Body of pancreas (tissue), 4 donors: ENCODE measurements at regions not wholly inside any gene's neighbourhood (a gene's known extent, or its start where the extent isn't known, plus 50 kb on each side); places are given as distances from the start of the nearest gene placed in this dataset.

Experiments used
- ATAC-seq: fragments of 150-250 bp; one replicate; pipeline ENCODE4 v1.9.1; 2016
- DNase-seq, 4 donors: peaks; one replicate each; pipeline ENCODE4 v3.0.0-alpha.2; 2019
- H3K27ac ChIP-seq, 4 donors: fragments of 200-600 bp; sonication (generic); 1 replicate in 3 of 4; 2 replicates in 1 of 4; pipeline versions ENCODE4 v1.5.1 to v1.6.1; 2016 to 2019; ENCODE audit warnings: mild to moderate bottlenecking in 1 of 4, mixed read lengths in 1 of 4, moderate library complexity in 1 of 4
- H3K27me3 ChIP-seq, 2 donors: fragments of 200-600 bp; sonication (generic); one replicate each; pipeline ENCODE4 v1.6.0; 2016; ENCODE audit warnings: mild to moderate bottlenecking in 1 of 2
- H3K36me3 ChIP-seq, 2 donors: fragments of 200-600 bp; sonication (generic); replicated peaks in 1 of 2; 2 replicates each; pipeline ENCODE4 v1.5.1; 2016; ENCODE audit warnings: low read depth in 2 of 2; ENCODE audit not compliant: insufficient read depth in 1 of 2
- H3K4me1 ChIP-seq: fragments of 200-600 bp; sonication (generic); one replicate; pipeline ENCODE4 v1.6.0; 2016
- H3K4me3 ChIP-seq, 2 donors: fragments of 200-600 bp; sonication (generic); 1 replicate in 1 of 2; 2 replicates in 1 of 2; pipeline ENCODE4 v1.5.1; 2016 to 2019
- H3K9me3 ChIP-seq, 3 donors: fragments of 200-600 bp; sonication (generic); 1 replicate in 2 of 3; 2 replicates in 1 of 3; pipeline ENCODE4 v1.5.1; 2016
- POLR2A ChIP-seq, 3 donors: fragments of 450-650 bp; IDR thresholded peaks; one replicate each; pipeline ENCODE4 v1.6.1; 2016; ENCODE audit warnings: antibody characterized with exemption in 3 of 3, mild to moderate bottlenecking in 2 of 3
- WGBS, 2 donors: methylation state at CpG; one replicate each; pipeline ENCODE4 v1.1.5; 2017; 5-methylcytosine and 5-hydroxymethylcytosine counted together
- intact Hi-C: fragments of 100-400 bp; cut with DNase I; formaldehyde crosslinking; loops from one replicate; pipeline ENCODE4 v1.15.1; 2023
- TF ChIP-seq, protein P1 (sequence below), 7 experiments: fragments of 450-650 bp in 4 of 7; fragments of 200-600 bp in 3 of 7; sonication (generic) in 3 of 7; IDR thresholded peaks; one replicate each; pipeline ENCODE4 v1.5.1; 2016 to 2019; ENCODE audit warnings: antibody characterized with exemption in 7 of 7

DNA sequence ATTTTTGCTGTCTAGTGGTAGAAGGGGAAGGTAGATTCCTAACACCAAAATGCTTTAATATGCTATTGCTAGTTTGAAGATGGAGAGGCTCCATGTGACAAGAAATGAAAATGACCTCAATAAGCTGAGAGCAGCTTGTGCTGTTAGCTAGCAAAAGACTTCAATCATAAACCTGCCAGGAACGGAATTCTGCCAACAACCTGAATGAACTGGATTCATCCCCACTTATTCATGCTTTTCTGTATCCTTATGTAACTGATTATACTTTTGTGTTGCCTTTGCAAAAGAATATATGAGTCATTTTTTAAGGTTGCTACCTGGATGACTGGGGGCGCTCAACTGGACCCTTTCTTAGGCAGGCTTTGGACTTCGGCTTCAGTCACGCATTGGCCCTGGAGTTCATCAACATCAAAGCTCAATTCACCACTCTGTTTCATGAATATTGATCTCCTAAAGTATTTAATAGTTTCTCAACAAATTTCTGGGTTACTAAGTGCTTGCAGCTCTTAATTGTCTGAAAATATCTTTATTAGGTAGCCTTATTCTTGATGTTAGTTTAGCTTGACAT is 97.5 kb upstream of the KCNJ3 start:
- TF ChIP-seq, protein P1, sequence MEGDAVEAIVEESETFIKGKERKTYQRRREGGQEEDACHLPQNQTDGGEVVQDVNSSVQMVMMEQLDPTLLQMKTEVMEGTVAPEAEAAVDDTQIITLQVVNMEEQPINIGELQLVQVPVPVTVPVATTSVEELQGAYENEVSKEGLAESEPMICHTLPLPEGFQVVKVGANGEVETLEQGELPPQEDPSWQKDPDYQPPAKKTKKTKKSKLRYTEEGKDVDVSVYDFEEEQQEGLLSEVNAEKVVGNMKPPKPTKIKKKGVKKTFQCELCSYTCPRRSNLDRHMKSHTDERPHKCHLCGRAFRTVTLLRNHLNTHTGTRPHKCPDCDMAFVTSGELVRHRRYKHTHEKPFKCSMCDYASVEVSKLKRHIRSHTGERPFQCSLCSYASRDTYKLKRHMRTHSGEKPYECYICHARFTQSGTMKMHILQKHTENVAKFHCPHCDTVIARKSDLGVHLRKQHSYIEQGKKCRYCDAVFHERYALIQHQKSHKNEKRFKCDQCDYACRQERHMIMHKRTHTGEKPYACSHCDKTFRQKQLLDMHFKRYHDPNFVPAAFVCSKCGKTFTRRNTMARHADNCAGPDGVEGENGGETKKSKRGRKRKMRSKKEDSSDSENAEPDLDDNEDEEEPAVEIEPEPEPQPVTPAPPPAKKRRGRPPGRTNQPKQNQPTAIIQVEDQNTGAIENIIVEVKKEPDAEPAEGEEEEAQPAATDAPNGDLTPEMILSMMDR (IDR thresholded peaks at IDR 0.05): no peak
- TF ChIP-seq POLR2A (IDR thresholded peaks at IDR 0.05): no peak
- intact Hi-C loops: no loop called here

DNA sequence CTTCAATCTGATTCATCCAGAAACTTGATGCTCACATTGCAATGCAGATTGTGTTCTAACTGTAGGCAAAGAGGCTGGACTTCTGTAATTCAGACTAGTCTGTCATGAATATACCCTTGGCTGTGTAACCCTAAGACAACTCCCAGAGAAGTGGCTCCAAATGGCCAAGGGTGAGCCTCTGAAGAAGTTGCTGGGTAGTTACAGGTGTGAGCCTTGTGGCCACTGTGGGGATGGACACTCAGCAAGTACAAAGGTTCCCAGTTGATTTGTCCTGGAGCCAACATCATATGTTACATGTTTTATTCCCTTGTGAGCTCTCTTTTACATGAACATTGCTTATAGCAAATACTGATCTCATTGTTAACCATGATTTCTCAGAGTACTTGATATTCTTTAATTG is 94.8 kb upstream of the KCNJ3 start:
- no peaks in the 10 kb centered on the region for H3K36me3 ChIP-seq
- intact Hi-C loops: no loop called here
- no peaks in the 10 kb centered on the region for H3K27me3 ChIP-seq
- DNase-seq (no peak), ATAC-seq (no peak)
- no peaks in the 10 kb centered on the region for H3K9me3 ChIP-seq
- TF ChIP-seq POLR2A (IDR thresholded peaks at IDR 0.05): no peak
- TF ChIP-seq, protein P1 (IDR thresholded peaks at IDR 0.05): no peak
- H3K27ac ChIP-seq: no peak overlapping the region
- H3K4me3 ChIP-seq: no peak overlapping the region
- no peaks in the 10 kb centered on the region for H3K4me1 ChIP-seq

More for the DNA sequence above, 97.5 kb upstream of the KCNJ3 start:
- Histone ChIP-seq H3K36me3 (no peaks in the 10 kb centered on the region), H3K27ac (no peak overlapping the region), H3K4me3 (no peak overlapping the region), H3K9me3 (no peaks in the 10 kb centered on the region), H3K27me3 (no peaks in the 10 kb centered on the region), H3K4me1 (no peaks in the 10 kb centered on the region)
- ATAC-seq (no peak), DNase-seq (no peak)
- WGBS, 2 donors: 77 to 80% methylated on average over 4 of the region's 4 CpGs

DNA sequence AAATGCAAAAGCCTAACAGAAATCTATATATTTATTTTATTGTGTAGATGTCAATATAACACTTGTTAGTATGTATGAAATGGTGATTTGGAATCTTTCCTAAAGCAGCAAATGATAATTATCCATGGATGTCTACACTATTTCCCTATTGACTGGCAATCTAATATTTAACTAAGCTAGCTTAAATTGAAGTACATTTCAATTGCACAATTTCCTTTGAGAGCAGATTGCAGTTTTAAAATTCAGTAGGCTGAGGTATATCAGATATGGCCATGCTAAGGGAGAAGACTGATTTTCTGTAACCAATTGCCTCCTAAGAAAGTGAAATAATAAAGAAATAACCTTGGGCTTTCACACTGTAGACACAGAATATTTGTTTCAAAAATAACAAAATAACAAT is 90.1 kb upstream of the KCNJ3 start:
- Histone ChIP-seq H3K4me1 (no peaks in the 10 kb centered on the region), H3K4me3 (no peak overlapping the region), H3K27me3 (no peaks in the 10 kb centered on the region), H3K27ac (no peak overlapping the region), H3K9me3 (no peaks in the 10 kb centered on the region), H3K36me3 (no peaks in the 10 kb centered on the region)
- no peak for ATAC-seq
- intact Hi-C loops: no loop called here
- TF ChIP-seq, protein P1 (IDR thresholded peaks at IDR 0.05): no peak
- TF ChIP-seq POLR2A (IDR thresholded peaks at IDR 0.05): no peak
- DNase-seq: no peak

DNA sequence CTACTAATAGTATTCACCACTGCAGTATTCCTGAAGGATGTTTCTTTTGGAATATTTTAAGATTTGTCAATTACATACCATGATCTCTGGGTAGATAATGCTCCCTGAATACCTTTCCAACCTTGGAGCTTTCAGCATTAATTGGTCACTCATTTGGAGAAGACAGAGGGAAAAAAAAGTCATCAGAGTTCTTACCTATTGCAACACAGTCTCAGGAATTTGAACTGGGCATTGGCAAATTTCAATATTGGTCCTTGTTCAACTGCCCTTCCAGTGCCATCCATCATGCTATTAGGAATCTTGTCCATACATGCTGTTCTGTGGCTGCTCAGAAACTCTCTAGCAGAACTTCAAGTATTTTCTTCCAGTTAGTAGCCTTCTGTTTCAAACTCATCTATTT is 83.6 kb upstream of the KCNJ3 start:
- Histone ChIP-seq H3K4me3 (no peak overlapping the region), H3K4me1 (no peaks in the 10 kb centered on the region), H3K36me3 (no peaks in the 10 kb centered on the region), H3K27me3 (no peaks in the 10 kb centered on the region), H3K27ac (no peak overlapping the region), H3K9me3 (no peaks in the 10 kb centered on the region)
- DNase-seq (no peak), ATAC-seq (no peak)
- TF ChIP-seq, protein P1 (IDR thresholded peaks at IDR 0.05): no peak
- no peak for TF ChIP-seq POLR2A (IDR thresholded peaks at IDR 0.05)
- intact Hi-C loops: no loop called here

DNA sequence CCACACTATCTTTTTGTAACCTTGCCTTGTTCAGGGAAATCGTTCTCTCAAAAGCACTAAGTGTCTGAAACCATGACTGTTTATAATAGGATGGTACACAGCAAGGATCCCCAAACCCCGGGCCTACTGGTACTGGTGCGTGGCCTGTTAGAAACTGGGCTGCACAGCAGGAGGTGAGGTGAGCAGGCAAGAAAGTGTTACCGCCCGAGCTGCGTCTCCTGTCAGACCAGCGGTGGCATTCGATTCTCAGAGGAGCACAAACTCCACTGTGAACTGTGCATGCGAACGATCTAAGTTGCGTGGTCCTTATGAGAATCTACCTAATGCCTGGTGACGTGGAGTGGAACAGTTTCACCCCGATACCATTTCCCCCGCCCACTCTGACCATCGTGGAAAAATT is 81.8 kb upstream of the KCNJ3 start:
- intact Hi-C loops: no loop called here
- DNase-seq (no peak), ATAC-seq (no peak)
- H3K27me3 ChIP-seq: no peaks in the 10 kb centered on the region
- no peak overlapping the region for H3K27ac ChIP-seq
- WGBS, 2 donors: 80 to 83% methylated on average over 15 of the region's 15 CpGs
- no peak for TF ChIP-seq POLR2A (IDR thresholded peaks at IDR 0.05)
- TF ChIP-seq, protein P1 (IDR thresholded peaks at IDR 0.05): no peak
- no peaks in the 10 kb centered on the region for H3K36me3 ChIP-seq
- no peaks in the 10 kb centered on the region for H3K4me1 ChIP-seq
- H3K9me3 ChIP-seq: no peaks in the 10 kb centered on the region
- no peak overlapping the region for H3K4me3 ChIP-seq
